GM18867 (cell line): ENCODE measurements at regions not wholly inside any gene's neighbourhood (a gene's known extent, or its start where the extent isn't known, plus 50 kb on each side); places are given as distances from the start of the nearest gene placed in this dataset.
A peak's percentile ranks its signal among the peaks of the same experiment; 100 is the strongest.
"Not testable (repeated sequence)": the region's sequence is repeated elsewhere in the genome, so short reads cannot be mapped to it uniquely, and the experiment has no call there.

Experiments used
- ATAC-seq: cut with Tn5 transposase; IDR thresholded peaks from one replicate; pipeline ENCODE4 v1.9.1; 2021; ENCODE audit warnings: mild to moderate bottlenecking, moderate library complexity; ENCODE audit not compliant: unreplicated experiment

GRCh38 chr2:116490511-116491145 lies 1323.9 kb upstream of the DDX18 start:
- no peak for ATAC-seq

GRCh38 chr2:116491292-116491691 lies 1323.2 kb upstream of the DDX18 start:
- ATAC-seq, result no peak

GRCh38 chr2:116499389-116499788 lies 1315.1 kb upstream of the DDX18 start:
- no peak for ATAC-seq

GRCh38 chr2:116510117-116510671 lies 1304.3 kb upstream of the DDX18 start:
- ATAC-seq, result peak; percentile 78

- no peak for ATAC-seq
Observed at GRCh38 chr2:116511426-116511825, 1303.1 kb upstream of the DDX18 start.

- ATAC-seq, result no peak
Observed at GRCh38 chr2:116513991-116514390, 1300.5 kb upstream of the DDX18 start.

- no peak for ATAC-seq
Observed at GRCh38 chr2:116517936-116518335, 1296.6 kb upstream of the DDX18 start.

GRCh38 chr2:116537811-116538210 lies 1276.7 kb upstream of the DDX18 start:
- ATAC-seq, result no peak

- ATAC-seq, result no peak
Observed at GRCh38 chr2:116545286-116546068, 1269.0 kb upstream of the DDX18 start.

GRCh38 chr2:116552738-116553419 lies 1261.6 kb upstream of the DDX18 start:
- not testable (repeated sequence) for ATAC-seq

- ATAC-seq, result no peak
Observed at GRCh38 chr2:116580209-116580608, 1234.3 kb upstream of the DDX18 start.

GRCh38 chr2:116582850-116583249 lies 1231.6 kb upstream of the DDX18 start:
- no peak for ATAC-seq

- no peak for ATAC-seq
Observed at GRCh38 chr2:116585669-116586327, 1228.7 kb upstream of the DDX18 start.

GRCh38 chr2:116586328-116586689 lies 1228.2 kb upstream of the DDX18 start:
- ATAC-seq, result no peak
